ENCODE measurements at regions not wholly inside any gene's neighbourhood (a gene's known extent, or its start where the extent isn't known, plus 50 kb on each side); places are given as distances from the start of the nearest gene placed in this dataset.

GRCh38 chrX:10021461-10022272 is 54.5 kb downstream of the CLDN34 start:
- no peak for DNase-seq

GRCh38 chrX:10022273-10022541 is 55.0 kb downstream of the CLDN34 start:
- DNase-seq = no peak

- no peak for DNase-seq
Observed at GRCh38 chrX:10022580-10023245, 55.6 kb downstream of the CLDN34 start.

GRCh38 chrX:10023821-10024220 is 56.7 kb downstream of the CLDN34 start:
- DNase-seq = no peak

- no peak for DNase-seq
Observed at GRCh38 chrX:10025742-10026493, 58.8 kb downstream of the CLDN34 start.

- no peak for DNase-seq
Observed at GRCh38 chrX:10028283-10029104, 61.3 kb downstream of the CLDN34 start.

- DNase-seq = no peak
Observed at GRCh38 chrX:10030570-10030969, 63.4 kb downstream of the CLDN34 start.

GRCh38 chrX:10031746-10032145 is 64.6 kb downstream of the CLDN34 start:
- DNase-seq = no peak

GRCh38 chrX:10032147-10032546 is 65.0 kb downstream of the CLDN34 start:
- no peak for DNase-seq

- no peak for DNase-seq
Observed at GRCh38 chrX:10033375-10034007, 66.3 kb downstream of the CLDN34 start.

- no peak for DNase-seq
Observed at GRCh38 chrX:10034740-10035260, 67.6 kb downstream of the CLDN34 start.

GRCh38 chrX:10038585-10038984 is 71.4 kb downstream of the CLDN34 start:
- no peak for DNase-seq

- no peak for DNase-seq
Observed at GRCh38 chrX:10039821-10040793, 72.9 kb downstream of the CLDN34 start.

- DNase-seq = no peak
Observed at GRCh38 chrX:10040961-10041360, 73.8 kb downstream of the CLDN34 start.

- no peak for DNase-seq
Observed at GRCh38 chrX:10041383-10041782, 74.2 kb downstream of the CLDN34 start.

GRCh38 chrX:10042055-10042454 is 74.9 kb downstream of the CLDN34 start:
- no peak for DNase-seq

GRCh38 chrX:10043386-10043785 is 76.2 kb downstream of the CLDN34 start:
- no peak for DNase-seq

- DNase-seq = no peak
Observed at GRCh38 chrX:10044021-10044420, 76.9 kb downstream of the CLDN34 start.

GRCh38 chrX:10045327-10046000 is 78.3 kb downstream of the CLDN34 start:
- no peak for DNase-seq

GRCh38 chrX:10047133-10047532 is 80.0 kb downstream of the CLDN34 start:
- no peak for DNase-seq

GRCh38 chrX:10047631-10048030 is 80.5 kb downstream of the CLDN34 start:
- DNase-seq = no peak

All from SW 1271 (cell line).